ENCODE measurements at regions not wholly inside any gene's neighbourhood (a gene's known extent, or its start where the extent isn't known, plus 50 kb on each side); places are given as distances from the start of the nearest gene placed in this dataset.

DNA sequence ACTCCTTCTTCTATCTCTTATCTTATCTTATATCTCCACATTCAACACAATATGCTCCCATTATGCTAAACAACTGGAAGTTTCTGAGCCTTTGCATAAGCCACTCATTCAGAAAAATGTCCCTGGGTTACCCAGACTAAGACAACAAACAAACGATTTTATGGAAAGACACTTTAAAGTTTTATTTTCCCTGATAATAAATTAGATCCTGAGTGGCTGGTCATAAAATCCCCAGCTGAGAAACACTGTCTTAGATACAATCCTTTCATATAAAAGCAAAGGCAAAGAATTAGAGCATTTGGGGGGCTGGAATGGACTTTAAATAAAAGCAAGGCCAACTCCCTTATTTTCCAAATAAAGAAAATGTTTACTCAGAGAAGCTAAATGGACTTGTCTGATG is 322.3 kb downstream of the GBE1 start:
- no peak for DNase-seq (ENCODE audit: low spot score)

GRCh38 chr3:81437683-81438082 is 323.8 kb downstream of the GBE1 start:
- no peak for DNase-seq (ENCODE audit: low spot score)

GRCh38 chr3:81436182-81436581 is 325.3 kb downstream of the GBE1 start:
- DNase-seq (ENCODE audit: low spot score), result no peak

DNA sequence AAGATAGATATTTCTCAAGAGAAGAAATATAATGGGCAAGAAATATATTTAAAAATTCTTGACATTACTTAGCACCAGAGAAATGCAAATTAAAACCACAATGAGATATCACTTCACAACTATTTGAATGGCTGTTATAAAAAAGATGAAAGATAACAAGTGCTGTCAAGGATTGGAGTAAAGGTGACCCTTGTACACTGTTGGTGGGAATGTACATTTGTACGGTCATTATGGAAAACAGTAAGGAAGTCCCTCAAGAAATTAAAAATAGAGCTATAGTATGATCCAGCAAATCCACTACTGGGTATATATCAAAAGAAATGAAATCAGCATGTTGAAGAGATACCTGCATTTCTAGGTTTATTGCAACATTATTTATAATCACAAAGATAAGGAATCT is 326.4 kb downstream of the GBE1 start:
- DNase-seq (ENCODE audit: low spot score), result no peak

GRCh38 chr3:81434161-81434560 is 327.3 kb downstream of the GBE1 start:
- DNase-seq (ENCODE audit: low spot score), result no peak

DNA sequence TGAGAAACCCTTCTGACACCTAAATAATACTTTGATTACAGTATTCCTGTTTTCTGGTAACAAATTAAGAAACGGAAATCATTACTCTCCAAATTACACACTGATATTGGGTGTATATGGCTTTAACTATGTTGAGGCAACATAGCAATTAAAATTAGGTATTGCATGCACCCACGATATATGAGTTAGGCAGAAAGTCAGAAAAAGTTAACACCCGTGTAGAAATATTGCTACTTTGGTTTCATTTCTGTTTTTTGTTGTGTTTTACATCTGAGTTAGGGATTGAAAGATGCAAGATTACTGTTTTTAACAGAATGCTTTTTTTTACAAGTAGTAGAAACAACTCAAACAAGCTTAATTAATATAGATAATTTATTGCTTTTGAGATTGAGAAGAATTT is 327.8 kb downstream of the GBE1 start:
- no peak for DNase-seq (ENCODE audit: low spot score)

DNA sequence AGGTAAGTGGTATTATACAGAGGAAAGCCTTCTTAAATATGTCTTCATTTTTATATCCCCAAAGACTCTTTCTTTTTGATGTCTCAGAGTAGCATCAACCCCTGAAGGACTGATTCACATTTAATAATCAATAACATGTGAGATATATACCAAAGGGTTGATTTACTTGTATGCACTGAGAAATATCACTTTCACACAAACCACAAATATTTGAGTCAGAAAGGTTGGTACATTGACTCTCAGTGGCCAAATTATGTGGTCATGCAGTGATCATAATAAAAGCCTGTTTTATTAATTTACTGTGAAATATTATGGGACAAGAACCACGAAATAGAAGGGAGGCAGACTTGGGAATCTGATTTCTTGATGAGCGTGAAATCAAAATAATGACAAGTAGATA is 329.0 kb downstream of the GBE1 start:
- no peak for DNase-seq (ENCODE audit: low spot score)

DNA sequence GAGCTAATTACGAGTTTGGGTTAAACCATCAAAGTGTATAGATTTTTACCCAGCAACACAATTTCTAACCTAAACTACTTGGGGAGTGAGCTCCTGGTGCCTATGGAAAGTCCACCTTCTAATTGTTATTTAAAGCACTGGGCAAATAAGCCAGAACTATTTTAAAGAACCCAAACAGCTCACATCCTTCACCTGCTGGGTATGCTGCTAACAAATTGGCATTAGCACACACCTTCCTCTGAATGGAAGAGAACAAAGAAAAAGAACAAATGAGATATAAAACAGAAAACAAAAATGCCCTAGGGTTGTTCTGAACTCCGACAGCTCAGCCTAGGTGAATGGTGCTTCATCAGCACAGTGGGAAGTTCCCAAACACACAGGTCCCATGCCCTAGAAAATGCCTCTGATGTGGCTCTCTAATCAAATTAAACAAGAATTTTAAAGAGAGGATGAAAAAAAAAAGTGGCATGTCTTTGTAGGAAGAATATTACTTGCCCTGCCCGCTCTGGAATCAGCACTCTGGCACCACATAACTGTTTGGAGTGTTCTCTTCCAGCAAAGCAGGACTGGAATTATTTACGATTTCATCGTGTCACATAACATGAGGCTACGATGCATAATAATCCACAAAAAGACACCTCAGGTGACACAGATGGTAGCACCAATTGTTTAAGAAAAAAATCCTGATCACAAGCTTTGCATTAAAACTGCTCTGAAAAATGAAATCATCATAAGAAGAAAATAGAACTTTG is 334.4 kb downstream of the GBE1 start:
- no peak for DNase-seq (ENCODE audit: low spot score)

DNA sequence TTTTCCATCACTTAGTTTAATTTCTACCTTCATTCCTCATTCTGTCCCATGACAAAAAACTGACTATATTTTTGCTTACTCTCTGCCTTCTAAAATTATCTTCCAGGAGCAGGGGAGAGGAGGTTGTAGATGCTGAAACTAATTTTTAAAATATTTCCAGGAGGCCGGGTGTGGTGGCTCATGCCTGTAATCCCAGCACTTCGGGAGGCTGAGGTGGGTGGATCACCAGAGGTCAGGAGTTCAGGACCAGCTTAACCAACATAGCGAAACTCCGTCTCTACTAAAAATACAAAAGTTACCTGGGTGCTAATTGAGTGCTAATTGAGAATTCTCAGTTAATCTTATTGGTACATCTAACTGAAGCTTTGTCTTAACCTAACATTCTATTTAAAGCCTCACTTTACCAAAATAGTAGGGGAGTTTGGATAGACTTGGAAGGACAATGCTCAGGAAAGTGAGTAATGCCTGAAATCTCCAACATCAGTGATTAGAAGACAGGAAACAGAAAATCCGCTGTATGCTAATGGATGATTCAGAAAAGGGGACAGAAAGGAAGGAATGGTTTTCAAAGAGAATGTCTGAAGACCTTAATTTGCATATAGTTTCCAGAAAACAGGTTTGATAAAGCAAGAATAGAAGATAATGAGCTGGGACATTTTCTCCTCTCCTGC is 336.1 kb downstream of the GBE1 start:
- DNase-seq (ENCODE audit: low spot score), result no peak

DNA sequence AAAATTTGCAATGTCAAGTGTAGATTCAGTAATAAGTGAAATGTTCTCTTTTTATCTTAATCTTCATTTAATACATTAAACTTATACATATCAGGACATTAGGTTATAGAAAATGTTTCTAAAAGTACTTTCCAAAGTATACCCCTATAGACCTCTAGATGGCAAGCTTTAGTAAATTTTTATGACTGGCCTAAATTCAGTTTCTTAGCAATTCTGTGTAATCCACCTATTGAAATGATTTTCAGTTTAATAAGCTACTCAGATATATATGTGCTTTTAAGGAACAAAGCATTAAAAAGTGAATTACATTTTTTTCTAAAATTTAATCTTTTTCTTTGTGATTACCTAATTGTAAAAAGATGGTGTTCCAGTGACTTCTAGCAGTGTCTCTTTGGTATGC is 342.2 kb downstream of the GBE1 start:
- DNase-seq (ENCODE audit: low spot score), result no peak

GRCh38 chr3:81416812-81417211 is 344.6 kb downstream of the GBE1 start:
- DNase-seq (ENCODE audit: low spot score), result no peak

- no peak for DNase-seq (ENCODE audit: low spot score)
Measured at GRCh38 chr3:81406318-81406717, 355.1 kb downstream of the GBE1 start.

GRCh38 chr3:81395739-81396513 is 365.5 kb downstream of the GBE1 start:
- no peak for DNase-seq (ENCODE audit: low spot score)

DNA sequence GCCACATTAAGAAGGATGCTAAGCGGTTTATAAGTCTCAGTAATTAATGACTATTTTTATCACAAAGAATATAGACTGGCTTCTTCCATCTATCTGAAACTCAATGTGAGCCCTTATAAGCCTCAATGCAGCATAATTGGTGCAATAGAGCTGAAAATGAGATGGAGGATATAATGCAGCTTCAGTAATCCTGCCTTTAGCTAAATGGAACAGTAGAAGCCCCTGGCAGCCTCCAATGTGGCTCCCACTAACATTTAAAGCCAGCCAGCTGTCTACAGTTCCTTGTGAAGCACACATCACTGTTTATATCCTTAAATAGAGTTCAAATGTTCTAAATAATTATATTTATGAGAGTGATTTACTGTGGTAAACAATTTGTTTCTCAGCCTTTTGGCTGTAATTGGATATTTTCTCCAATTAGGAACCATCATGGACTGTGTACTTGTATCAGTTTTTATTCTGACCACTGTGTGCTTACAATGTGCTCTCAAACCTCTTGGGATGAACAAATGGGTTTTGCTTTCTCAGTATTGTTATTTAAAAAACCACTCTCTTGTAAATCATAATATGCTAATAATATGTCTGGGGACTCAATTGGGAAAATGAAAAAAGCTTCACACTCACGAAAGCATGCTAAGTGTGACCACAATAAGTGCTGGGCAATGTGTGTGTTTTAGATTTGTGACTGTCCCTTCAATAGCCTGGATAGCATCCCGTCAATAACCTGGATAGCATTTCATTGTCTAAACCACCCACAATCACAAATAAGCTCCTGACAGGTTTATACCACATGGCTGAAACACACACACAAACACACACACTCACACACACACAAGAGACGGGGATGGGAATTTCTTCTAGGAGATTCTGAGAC is 366.6 kb downstream of the GBE1 start:
- no peak for DNase-seq (ENCODE audit: low spot score)

- no peak for DNase-seq (ENCODE audit: low spot score)
Measured at GRCh38 chr3:81393251-81393650, 368.2 kb downstream of the GBE1 start.

DNA sequence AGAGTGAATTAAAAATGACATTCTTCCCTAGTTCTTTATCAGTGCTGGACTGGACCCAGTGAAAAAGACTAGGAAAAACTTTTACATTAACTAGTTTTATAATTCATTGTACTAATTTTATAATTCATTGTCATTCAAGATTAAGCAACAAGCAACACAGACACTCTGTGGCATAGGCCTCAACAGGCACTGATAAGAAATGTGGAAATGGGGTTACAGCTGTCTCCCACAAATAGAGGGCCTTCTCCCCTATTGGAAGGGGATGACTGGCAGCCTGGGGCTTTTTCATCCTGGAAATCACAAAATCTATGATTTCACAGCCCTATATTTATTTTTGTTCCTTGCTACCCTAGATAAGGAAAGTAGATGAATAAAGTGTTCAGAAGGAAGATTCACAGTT is 370.6 kb downstream of the GBE1 start:
- DNase-seq (ENCODE audit: low spot score), result no peak

- DNase-seq (ENCODE audit: low spot score), result no peak
Measured at GRCh38 chr3:81388191-81388590, 373.3 kb downstream of the GBE1 start.

GRCh38 chr3:81382470-81382869 is 379.0 kb downstream of the GBE1 start:
- no peak for DNase-seq (ENCODE audit: low spot score)

- DNase-seq (ENCODE audit: low spot score), result no peak
Measured at GRCh38 chr3:81380234-81380633, 381.2 kb downstream of the GBE1 start.

DNA sequence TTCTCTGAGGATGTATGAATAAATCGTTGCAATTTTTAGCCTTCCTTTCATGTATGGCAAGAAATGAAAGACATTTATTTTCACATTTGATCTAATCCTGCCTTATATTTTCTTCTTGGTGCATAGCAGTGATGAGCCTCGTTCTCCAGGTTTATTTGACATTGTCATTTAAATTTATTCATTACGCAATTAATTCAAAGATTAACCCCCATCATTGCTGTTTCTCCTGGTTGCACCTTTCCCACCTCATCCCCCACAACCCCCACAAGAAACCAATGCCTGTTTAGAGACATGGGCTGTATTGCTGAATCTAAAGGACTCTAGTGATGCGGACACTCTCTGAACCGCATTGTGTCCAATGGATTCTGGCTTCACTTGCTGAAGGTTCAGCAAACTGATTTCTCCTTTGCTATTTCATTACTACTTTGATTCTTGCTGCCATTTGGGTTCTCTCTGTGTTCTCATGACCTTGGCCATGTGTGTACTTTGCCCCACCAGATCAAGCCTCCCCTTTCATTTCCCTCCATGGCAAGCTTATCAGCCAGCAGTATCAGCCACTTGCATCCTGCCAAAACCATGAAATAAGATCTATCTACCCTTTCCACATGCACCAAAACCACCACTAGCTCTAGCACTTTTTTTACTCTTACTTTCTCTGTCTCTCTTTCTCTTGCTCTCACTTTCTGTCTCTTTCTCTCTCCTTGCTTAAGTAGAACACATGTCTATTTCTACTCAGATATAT is 382.7 kb downstream of the GBE1 start:
- DNase-seq (ENCODE audit: low spot score), result no peak

GRCh38 chr3:81375921-81376320 is 385.5 kb downstream of the GBE1 start:
- DNase-seq (ENCODE audit: low spot score), result no peak

All from AG08396 (cell line).